NCI-H82 (cell line): ENCODE measurements at regions not wholly inside any gene's neighbourhood (a gene's known extent, or its start where the extent isn't known, plus 50 kb on each side); places are given as distances from the start of the nearest gene placed in this dataset.

Experiments
- DNase-seq: peaks from one replicate; lab custom pipeline; 2025; lab: John Stamatoyannopoulos, UW

DNA sequence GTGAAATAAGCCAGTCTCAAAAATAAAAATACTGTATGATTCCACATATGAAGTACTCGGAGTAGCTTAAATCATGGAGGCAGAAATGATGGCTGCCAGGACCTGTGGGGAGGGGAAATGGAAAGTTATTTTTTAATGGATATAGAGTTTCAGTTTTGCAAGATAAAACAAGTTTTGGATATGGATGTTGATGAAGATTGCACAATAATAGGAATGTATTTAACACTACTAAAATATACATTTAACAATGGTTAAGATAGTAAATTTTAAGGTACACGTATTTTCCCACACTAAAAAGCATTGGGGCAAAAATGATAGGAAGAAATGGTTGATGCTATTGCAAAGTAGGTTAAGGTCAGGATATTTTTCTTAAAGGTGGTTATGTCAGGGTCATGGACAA lies 1058.9 kb upstream of the MAP3K7 start:
- no peak for DNase-seq

GRCh38 chr6:91637217-91637616 lies 1050.3 kb upstream of the MAP3K7 start:
- DNase-seq, result no peak

DNA sequence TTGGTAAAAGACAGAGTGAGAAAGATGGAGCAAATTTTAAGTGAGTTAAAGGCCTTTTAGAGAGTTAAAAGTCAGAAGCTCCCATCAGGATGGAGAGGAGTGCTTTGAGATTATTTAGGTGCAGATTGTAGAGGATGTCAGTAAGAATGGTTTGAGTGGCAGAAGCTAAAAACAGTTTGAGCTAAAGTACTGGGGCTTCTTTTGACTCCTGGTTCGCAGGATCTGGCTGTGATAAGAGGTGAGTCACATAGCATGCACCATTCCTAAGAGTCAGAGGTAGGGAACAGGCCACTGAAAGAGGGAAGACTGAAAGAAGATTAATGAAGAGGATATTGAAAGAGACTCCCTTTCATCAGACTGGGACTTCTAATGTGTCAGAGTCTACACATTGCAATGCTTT lies 1047.9 kb upstream of the MAP3K7 start:
- DNase-seq, result no peak

DNA sequence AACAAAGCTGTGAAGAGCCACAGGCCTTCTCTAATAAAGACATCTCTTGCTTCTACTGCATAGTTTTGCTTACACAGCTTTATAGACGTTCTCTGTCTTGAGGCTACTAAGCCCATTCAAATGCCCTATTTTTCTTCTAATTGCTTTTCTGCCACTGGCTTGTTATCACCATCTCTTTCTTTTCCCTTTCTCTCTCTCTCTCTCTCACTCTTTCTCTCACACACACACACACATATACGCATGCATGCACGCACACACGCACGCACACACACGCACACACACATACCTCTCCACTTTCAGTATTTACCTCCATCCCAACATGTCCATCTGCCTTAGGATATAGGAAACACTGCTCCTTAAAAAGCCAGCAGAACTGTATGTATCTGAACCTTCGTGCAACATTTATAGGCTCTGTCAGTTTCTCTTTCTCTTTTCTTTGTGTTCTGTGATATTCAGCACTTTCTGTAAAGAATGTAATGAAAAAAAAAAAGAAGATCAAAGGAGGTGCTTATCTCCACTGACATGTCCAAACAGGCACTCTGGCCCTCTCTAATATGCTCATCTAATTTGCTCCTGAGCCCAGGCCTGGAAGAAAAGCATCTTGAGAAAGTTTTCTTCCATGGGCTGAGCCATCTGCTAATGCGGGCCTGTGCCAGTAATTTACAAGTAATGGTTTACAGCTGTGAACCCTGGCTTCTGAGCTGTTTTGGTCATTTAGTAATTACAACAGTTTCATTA lies 1046.7 kb upstream of the MAP3K7 start:
- peak; percentile 67 for DNase-seq

DNA sequence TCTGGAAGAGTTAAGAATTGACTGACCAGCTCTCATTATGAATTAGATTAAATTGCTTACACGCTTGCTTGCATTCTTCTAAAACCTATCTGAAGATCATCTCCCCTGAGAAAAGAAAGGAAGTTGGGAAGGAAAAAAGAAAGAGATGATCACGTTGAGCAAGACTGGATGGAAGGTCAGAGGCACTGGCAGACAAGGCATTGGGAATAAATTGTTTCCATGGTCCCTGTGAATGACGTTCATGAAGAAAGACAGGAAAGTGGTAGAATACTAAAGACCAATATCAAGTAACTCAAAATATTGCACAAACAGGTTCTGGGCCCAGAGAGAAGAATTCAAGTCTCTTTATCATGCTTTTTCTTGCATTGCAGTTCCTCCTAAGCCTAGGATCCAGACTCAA lies 1045.4 kb upstream of the MAP3K7 start:
- no peak for DNase-seq

DNA sequence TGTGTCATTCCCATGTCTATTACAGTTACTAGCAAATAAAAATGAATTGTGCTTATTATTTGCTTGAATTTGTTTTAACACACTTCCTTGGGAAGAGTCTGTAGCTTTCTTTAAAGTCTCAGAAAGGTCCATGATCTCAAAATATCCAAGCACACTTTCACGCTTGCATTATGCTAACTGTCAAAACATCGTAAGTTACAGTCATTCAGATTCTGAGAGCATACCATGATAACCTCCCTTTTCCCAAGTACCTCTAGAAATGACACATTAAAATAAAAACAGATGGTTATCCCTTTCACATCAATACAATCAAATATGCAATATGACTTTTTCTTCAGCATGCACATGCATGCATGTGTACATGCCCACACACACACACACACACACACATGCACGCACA lies 1044.4 kb upstream of the MAP3K7 start:
- DNase-seq, result no peak

DNA sequence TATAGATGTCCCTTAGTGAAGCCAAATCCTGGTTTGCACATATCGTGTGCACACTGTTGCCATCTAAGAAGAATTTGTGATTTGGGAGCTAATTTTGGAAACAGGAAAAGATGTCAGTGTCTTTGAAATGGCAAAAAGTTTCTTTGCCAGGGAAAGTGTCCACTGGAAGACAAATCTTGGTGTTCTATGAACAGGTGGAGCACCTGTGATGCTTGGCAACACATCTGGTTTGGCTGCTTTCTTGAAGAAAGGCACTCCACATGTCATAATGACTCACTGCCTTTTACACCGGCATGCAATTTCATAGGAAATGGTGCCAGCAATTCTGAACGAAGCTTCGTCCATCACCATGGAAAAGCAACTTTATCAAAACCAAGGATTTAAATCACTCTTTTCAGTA lies 1040.0 kb upstream of the MAP3K7 start:
- no peak for DNase-seq

DNA sequence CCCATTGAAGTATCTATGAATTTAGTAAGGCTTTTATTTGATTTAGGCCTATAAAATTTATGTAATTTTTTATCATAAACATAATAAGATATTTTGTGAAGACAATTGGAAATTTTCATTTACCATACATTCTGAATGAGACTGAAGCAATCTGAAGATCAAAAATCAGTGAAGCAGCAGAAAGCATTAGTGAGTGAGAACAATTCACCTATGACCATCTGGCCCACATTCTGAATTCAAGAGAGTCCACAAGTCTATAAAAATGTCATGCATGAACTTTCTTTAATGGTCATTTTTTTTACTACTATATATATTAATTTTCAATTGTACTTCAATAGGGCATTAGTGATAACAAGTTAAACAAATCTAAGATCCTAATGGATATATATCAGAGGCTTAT lies 1026.6 kb upstream of the MAP3K7 start:
- no peak for DNase-seq

DNA sequence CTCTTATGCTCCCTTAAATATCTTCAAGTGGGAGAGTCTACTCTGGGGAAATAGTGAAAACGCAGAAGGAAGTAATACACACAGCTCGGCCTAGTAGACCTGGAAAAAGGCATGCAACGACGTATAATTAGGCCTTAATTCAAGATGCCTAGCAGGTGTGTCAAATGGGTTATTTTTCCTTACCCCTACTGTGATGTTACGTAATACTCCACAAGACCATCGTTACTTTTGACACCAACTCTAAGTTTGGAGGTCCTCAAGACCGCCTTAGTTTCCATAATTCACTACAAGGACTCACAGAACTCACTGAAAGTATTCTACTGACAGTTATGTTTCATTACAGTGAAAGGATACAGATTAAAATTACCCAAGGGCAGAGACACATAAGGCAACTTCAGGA lies 1024.3 kb upstream of the MAP3K7 start:
- no peak for DNase-seq

DNA sequence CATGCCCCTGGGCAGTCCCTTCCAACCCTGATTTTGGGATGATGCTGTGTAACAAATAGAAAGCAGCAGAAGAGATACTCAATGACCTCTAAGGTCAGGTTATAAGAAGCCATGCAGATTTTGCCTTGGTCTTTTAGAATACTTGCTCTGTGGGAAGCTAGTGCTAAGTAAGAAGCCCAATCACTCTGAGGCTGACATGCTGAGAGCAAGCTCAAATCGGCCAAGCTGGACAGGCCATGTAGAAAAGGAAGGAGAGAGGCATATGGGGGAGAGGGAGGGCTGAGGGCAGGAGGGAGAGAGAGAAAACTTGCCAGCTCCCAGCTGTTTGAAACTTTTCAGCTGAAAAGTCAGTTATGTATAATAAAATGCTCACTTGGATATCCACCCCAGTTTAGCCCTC lies 1021.6 kb upstream of the MAP3K7 start:
- DNase-seq, result peak; percentile 9

- no peak for DNase-seq
These were observed 1019.5 kb upstream of the MAP3K7 start for GRCh38 chr6:91606148-91606901.

DNA sequence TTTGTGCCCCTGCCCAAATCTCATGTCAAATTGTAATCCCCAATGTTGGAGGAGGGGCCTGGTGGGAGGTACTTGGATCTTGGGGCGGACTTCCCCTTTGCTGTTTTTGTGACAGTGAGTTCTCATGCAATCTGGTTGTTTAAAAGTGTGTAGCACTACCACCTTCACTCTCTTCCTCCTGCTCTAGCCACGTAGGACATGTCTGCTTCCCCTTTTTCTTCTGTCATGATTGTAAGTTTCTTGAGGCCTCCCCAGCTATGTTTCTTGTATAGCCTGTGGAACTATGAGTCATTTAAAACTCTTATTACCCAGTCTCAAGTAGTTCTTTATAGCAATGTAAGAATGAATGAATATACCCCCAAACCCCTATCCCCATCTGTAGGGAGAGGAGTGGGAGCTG lies 1013.7 kb upstream of the MAP3K7 start:
- DNase-seq, result no peak

DNA sequence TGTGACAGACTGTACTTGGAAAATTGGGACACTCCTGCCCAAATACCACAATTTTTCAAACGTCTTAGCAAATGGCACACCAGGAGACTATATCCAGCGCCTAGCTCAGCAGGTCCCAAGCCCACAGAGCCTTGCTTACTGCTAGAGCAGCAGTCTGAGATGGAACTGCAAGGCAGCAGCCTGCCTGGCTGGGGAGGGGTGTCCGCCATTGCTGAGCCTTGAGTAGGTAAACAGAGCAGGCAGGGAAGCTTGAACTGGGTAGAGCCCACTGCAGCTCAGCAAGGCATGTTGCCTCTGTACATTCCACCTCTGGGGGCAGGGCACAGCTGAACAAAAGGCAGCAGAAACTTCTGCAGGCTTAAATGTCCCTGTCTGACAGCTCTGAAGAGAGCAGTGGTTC lies 1003.3 kb upstream of the MAP3K7 start:
- no peak for DNase-seq

GRCh38 chr6:91580635-91581034 lies 993.8 kb upstream of the MAP3K7 start:
- DNase-seq, result peak; percentile 4

DNA sequence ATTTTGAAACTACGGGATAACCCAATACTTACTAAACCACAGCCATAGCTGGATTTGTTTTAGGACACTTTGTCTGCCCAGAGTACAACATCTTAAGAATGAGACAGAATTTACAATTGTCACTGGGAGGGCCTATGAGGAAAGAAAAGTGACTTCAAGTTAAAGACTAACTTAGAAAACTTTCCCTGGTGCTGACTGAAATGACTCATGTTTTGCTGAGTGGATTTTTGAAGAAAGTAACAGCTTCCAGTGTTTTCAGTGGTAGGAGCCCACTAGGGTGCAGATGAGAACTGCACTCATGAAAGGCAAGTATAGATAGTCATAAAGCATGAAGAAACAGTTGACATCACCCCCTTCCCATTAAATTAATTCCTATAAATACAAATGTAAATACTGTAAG lies 988.2 kb upstream of the MAP3K7 start:
- no peak for DNase-seq

GRCh38 chr6:91573826-91574416 lies 987.0 kb upstream of the MAP3K7 start:
- no peak for DNase-seq

DNA sequence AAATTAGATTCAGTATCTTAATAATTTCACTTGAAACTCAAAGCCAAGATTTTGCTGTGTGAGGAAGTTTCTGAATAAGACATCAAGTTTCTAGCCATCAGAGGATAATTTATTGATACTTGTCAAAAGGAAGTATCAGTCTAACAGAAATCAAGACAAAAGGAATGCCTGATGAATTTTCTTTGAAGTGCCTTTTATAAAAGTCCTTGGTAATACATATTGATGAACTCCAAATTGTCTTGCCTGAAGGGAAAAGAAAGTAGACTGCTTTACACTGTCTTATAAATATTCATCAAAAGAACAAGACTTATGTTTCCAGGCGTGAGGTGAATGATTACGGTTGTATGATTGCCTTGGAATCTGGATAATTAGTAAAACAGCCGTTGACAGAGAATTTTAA lies 986.0 kb upstream of the MAP3K7 start:
- no peak for DNase-seq

- no peak for DNase-seq
These were observed 982.2 kb upstream of the MAP3K7 start for GRCh38 chr6:91569071-91569470.

DNA sequence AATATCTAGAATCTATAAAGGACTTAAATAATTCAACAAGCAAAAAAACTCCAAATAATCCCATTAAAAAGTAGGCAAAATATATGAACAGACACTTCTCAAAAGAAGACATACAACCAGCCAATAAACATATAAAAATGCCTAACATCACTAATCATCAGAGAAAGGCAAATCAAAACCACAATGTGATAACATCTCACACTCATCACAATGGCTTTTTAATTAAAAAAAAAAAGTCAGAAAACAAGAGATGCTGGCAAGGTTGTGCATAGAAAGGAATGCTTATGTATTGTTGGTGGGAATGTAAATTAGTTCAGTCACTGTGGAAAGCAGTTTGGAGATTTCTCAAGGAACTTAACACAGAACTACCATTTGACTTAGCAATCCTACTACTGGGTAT lies 979.6 kb upstream of the MAP3K7 start:
- DNase-seq, result no peak

GRCh38 chr6:91565207-91565606 lies 978.3 kb upstream of the MAP3K7 start:
- no peak for DNase-seq

- DNase-seq, result no peak
These were observed 976.1 kb upstream of the MAP3K7 start for GRCh38 chr6:91562955-91563354.

GRCh38 chr6:91560409-91560808 lies 973.5 kb upstream of the MAP3K7 start:
- no peak for DNase-seq

GRCh38 chr6:91540902-91541301 lies 954.0 kb upstream of the MAP3K7 start:
- no peak for DNase-seq
